ENCODE measurements at regions not wholly inside any gene's neighbourhood (a gene's known extent, or its start where the extent isn't known, plus 50 kb on each side); places are given as distances from the start of the nearest gene placed in this dataset.
"Not testable (repeated sequence)": the region's sequence is repeated elsewhere in the genome, so short reads cannot be mapped to it uniquely, and the experiment has no call there.

DNA sequence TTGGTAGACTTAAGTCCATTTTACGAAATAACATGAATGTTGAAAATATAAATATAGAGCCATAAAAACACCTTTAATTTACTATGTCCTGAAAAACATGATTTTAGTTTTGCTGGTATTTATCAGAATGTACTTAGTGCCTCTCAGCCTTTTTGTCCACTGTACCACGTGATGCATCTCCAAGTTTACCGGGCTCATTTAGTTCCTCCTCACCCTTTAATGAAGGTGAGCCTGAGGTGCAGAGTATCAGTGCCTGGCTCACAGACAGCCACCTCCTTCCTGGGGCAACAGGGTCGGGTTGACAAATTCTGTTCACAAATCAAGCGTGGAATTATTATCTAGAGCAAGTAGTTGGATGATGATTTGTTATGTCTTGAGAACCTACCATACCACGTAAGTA, 420.5 kb upstream of the MEIS1 start:
- DNase-seq = no peak

DNA sequence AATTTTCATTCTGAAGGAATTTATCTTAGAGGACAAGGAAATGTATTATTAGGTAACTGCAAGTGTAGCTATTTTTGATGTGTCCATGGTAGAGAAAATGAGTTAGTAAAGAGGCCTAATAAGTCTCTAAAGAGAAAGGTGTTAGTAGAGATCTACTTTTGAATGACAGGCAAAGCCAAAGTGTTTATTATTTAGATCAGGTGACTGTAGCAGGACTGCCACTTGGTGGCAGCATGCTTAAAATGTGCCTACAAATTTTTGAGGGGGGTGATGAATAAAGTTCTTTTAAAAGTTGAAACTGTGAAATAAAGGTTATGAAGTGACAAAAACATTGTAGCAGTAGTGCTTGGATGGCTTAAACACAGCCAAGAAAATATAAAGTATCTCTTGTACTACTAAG, 421.5 kb upstream of the MEIS1 start:
- no peak for DNase-seq

- DNase-seq = no peak
Measured at GRCh38 chr2:66003931-66004330, 431.0 kb upstream of the MEIS1 start.

GRCh38 chr2:66001538-66001937, 433.4 kb upstream of the MEIS1 start:
- no peak for DNase-seq

DNA sequence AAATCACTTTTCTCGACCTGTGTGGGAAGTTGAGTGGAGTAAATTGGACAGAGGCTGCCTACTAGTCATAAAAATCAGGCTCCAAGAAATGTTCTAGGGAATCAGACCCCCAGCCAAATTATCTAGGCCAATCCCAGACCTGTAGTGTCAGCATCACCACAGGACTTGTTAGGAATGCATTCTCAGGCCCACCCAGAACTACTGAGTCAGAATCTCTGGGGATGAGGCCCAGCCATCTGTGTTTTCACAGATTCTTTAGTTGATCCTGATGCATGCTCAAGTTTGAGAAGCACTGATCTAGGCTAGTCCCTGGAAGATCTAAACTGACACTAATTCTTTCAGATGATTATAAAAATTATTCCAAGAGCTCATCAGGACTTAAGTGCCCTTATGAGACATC, 434.0 kb upstream of the MEIS1 start:
- DNase-seq = no peak

DNA sequence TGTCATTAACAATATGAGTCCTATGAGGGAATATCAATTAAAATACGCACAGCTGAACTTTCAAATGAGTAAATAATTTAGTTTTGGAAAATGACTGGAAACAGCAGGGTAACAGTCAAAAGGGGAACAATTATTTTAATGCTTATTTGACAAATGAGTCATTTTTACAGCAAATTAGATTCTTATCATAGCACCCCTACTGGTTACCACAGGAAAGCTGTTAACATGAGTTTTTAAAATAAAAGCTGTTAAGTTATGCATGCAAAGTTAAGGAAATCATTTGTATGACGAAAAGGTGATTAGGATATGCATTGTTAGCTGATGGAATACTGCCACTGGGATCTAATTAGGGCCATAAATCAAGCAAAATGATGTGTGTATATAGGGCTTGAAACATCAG, 435.1 kb upstream of the MEIS1 start:
- DNase-seq = no peak

DNA sequence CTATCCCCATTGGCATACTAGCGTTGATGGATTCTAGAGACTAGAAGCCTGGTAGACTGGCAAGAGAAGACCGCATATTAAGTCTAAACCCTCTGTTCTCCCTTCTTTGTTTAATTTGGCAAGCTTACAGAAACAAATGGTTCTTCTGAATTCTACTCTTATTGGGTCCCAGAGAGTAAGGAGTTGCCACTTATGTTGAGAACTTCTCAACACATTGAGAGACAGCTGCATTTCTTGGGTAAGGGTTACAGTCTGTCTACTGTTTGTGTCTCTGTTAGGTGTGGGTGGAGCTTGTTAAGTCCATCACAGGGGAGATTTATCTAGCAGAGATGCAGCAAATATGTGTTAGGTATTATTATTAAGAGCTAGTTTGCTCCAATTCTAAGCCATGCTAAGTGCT, 435.8 kb upstream of the MEIS1 start:
- no peak for DNase-seq

- DNase-seq = no peak
Measured at GRCh38 chr2:65997961-65998360, 437.0 kb upstream of the MEIS1 start.

DNA sequence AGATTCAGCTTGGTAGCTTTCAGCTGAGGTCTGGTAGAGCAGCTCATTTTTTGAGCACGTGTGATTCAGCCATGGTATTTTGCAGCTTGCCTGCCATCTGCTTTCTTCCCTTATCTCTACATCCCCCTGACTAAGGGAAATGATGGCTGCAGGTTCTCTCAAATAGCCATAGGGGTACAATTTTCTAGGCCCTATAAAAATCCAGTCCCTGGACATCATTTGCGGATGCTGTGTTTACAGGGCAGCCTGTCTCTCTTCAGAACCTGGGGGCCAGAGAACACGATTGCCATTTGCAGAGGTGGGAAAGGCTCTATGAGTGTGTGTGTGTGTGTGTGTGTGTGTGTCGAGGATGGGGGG, 442.7 kb upstream of the MEIS1 start:
- no peak for DNase-seq

GRCh38 chr2:65991381-65992197, 443.3 kb upstream of the MEIS1 start:
- no peak for DNase-seq

DNA sequence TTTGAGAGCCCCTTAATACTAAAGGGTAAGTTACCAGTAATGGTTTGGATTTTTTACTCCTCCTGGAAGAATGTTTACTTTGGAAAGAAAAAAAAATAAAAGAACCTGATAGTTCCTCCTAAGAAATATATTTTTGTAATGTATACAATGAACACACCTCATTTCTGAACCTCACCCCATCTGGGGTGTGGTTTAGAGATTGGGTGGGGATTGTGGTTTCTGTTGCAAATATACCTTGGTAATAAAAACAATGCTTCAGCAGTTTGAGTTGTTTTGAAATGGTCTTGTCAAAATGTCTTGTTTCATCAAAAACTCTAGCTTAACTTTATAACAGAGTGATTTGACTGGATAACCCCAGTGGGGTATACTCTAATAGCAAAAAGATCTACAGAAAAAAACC, 448.9 kb upstream of the MEIS1 start:
- DNase-seq = no peak

DNA sequence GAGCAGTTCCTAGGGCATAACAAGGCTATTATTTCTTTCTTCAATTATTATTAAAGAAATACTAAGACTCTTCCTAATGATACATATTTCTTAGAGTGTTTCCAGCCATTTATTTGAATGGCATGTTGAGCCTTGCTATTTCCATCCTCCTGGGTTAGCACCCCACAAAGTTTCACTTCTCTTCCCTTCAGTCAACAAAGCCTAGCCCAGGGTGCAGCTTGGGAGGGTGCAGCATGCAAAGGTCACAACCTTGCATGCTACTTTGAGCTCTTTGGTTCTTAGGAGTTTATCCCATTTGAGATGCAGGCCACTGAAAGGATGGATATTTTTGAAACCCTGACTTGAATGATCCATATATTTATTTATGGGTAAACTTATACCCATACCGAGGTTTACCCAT, 454.4 kb upstream of the MEIS1 start:
- no peak for DNase-seq

- no peak for DNase-seq
Measured at GRCh38 chr2:65979446-65979845, 455.5 kb upstream of the MEIS1 start.

DNA sequence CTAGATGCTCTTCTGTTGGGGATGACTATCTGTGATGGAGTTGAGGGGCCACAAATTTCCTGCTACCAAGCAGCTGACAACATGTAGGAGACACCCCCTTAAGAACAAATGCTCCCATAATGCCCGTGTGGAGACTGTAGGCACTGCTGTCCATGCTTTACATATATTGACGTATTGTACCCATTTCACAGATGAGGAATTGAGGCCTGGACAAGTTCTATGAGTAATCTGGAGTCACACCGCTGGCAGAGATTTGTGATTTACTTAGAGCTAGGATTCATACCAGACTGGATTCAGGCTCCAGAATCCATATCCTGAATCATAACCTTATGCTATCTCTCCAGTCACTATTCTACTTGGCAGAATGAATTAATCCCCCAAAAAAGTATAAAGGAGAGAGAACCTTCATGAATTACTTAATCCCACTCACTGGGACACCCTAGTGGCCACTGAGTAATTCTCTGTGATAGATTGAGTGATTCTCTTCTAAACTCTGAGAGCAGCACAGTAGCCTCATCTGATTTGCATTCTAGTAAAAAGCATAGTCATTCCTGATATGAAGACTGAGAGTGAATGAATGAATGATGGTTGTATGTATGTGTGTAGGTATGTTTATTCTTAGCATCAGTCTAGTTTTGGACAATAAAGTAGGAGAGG, 460.7 kb upstream of the MEIS1 start:
- DNase-seq = no peak

GRCh38 chr2:65969161-65969560, 465.8 kb upstream of the MEIS1 start:
- no peak for DNase-seq

DNA sequence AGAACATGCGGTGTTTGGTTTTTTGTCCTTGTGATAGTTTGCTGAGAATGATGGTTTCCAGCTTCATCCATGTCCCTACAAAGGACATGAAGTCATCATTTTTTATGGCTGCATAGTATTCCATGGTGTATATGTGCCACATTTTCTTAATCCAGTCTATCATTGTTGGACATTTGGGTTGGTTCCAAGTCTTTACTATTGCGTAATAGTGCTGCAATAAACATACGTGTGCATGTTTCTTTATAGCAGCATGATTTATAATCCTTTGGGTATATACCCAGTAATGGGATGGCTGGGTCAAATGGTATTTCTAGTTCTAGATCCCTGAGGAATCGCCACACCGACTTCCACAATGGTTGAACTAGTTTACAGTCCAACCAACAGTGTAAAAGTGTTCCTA, 471.6 kb upstream of the MEIS1 start:
- not testable (repeated sequence) for DNase-seq

DNA sequence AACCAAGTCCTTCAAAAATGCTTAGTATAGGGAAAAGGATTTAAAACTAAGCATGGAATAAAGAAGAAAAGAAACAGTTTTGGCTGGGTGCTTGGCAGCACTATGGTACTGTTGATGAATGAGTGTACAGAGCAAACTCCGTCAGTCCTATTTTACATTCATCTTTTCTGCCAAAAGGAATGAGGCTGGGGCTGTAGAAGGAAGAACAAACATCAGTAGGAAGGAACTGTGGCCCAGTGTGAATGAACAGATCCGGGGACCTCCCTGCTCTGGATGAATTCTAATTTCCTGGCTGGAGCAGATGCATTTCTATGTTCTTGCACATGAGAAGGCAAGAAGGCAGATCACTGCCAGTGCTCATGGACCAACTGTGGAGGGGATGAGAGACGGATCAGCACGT, 474.0 kb upstream of the MEIS1 start:
- no peak for DNase-seq

DNA sequence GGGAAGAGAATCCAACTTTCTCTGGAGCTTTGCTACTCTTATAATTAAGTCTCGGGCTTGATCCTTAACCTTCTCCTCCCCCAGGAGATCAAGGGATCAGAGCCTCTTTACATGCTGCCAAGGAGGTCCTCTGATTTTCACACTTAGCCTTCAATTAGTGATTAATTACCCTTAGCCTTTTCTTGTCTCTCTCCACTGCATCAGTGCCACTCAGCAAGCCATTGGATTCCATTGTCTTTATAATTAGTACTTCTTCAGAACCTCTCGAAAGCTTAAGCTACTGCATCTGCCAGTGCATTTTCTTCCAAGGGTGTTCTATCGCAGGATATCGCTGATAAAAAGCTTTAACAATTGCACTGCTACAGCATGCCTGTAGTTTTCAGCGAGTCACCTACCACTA, 477.0 kb upstream of the MEIS1 start:
- no peak for DNase-seq

DNA sequence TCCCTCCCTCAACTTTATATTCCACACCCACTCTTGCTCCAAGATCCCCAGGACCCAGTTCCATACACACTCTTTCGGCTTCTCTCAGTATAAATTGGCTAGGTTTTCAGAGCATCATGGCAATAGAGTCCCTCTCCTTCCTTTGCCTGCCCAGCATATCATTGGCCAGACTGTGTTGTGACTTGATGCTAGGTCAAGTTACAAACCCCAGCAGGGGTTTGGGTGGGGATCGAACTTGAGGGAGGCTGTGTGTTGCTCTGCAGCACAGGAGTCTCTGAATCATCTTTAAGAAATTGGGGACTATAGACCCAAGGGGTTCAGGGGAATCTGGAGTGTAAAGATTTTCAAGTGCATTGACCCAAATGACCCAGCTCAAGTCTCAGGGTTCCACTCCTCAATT, 477.5 kb upstream of the MEIS1 start:
- DNase-seq = no peak

DNA sequence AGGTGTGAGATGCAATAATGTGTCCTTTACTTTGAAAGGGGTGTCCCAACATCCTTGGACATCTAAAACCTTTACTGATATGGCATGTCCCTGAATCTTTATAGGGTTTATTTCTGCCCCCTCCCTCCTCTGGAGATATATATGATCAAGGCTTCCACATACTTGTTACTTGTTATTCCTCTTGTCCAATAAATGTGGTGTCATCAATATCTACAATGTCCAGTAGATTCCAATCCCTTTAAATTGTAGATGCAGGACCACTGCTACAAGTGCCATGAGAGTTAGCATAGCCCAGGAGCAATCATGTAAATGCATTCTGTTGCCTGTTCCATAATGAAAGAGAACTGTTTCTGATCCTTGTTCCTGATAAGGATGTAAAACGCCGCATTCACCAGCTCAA, 479.7 kb upstream of the MEIS1 start:
- DNase-seq = no peak

DNA sequence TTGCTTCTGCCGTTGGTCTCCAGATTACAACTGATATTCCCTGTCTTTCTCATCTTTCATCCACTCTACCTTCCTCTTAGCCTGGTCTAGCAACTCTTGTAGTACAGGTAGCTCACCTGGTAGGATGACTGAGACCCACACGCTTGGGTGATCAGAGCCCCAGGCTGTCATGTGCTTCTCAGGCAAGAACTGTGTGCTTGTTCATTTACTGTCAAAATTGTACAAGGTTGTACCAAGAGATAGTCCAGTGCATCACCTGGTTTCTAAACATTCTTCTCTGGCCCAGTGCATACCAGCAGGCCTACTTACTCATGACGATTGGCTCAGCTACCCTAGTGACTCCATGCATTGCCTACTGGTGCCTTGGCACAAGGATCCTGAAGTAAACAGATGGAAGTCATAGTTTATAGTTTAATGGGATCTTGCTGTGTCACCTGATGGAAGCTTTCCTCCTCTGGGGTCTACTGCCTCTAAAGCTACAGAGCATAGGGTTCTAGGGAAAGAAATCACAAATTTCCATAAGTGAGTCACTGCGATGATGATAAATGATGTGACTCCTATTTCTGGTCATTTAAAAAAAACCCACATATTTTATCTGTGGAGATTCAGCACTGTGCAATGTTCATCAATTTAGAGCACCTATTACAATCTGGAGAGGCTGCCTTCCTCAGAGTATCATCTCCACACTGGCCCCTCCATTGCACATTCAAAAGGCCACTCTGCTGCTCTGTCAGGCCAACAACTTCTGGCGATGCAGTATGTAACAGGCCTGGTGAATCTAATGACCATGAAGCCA, 481.8 kb upstream of the MEIS1 start:
- DNase-seq = no peak

- DNase-seq = no peak
Measured at GRCh38 chr2:65944213-65944612, 490.7 kb upstream of the MEIS1 start.

- DNase-seq = no peak
Measured at GRCh38 chr2:65943099-65943786, 491.7 kb upstream of the MEIS1 start.

Measured in activated CD8-positive, alpha-beta memory T cell treated with anti-CD3 and anti-CD28 coated beads, Interleukin-2, amount 50 U/mL, for 48 hours (primary cell).